ENCODE measurements at regions not wholly inside any gene's neighbourhood (a gene's known extent, or its start where the extent isn't known, plus 50 kb on each side); places are given as distances from the start of the nearest gene placed in this dataset.

GRCh38 chr2:2703762-2704427 is 372.8 kb upstream of the MYT1L start:
- TF ChIP-seq ZNF274 (IDR thresholded peaks at IDR 0.05; ENCODE audit: low read depth, low read length) (no peak), YY1 (IDR thresholded peaks at IDR 0.05; ENCODE audit: insufficient read depth, insufficient read length) (no peak)

Data from NT2/D1 (cell line).